HG03135 (cell line): ENCODE measurements at regions not wholly inside any gene's neighbourhood (a gene's known extent, or its start where the extent isn't known, plus 50 kb on each side); places are given as distances from the start of the nearest gene placed in this dataset.
"Not testable (repeated sequence)": the region's sequence is repeated elsewhere in the genome, so short reads cannot be mapped to it uniquely, and the experiment has no call there.

Source experiments
- ATAC-seq: cut with Tn5 transposase; IDR thresholded peaks from one replicate; pipeline ENCODE4 v1.9.1; 2021; ENCODE audit warnings: mild to moderate bottlenecking, moderate library complexity; ENCODE audit not compliant: unreplicated experiment

DNA sequence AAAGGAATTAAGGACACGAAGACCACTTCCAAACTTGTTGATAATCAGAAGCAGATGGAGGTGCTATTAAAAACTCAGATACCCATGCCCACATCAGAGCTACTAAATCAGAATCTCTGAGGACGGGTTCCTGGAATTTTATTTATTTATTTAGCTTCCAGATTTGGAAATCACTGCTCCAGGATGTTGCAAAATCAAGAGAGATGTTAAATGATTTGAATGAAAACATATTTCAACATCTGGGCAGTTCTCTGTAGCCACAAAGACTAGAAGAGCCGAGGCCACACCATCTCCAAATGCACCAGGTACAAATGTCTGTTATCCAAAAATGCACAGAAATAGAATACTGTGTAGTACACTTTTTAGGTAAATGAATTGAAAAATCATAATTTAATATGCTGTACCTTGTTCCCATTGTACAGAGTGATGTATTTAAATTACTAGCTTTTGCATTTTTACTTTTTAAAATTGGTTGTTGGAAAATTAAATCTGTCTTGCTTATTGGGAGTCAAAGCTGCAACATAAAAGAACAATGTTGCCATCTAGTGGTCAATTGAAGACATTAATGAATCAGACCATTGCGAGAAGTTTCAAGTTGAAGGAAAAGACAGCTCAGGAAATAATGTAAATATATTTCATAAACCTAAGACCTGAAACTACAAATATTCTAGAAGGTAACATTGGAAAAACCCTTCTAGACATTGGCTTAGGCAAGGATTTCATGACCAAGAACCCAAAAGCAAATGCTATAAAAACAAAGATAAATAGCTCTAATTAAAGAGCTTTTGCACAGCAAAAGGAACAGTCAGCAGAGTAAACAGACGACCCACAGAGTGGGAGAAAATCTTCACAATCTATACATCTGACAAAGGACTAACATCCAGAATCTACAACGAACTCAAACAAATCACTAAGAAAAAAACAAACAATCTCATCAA lies 151.3 kb upstream of the TTC29 start:
- no peak for ATAC-seq

DNA sequence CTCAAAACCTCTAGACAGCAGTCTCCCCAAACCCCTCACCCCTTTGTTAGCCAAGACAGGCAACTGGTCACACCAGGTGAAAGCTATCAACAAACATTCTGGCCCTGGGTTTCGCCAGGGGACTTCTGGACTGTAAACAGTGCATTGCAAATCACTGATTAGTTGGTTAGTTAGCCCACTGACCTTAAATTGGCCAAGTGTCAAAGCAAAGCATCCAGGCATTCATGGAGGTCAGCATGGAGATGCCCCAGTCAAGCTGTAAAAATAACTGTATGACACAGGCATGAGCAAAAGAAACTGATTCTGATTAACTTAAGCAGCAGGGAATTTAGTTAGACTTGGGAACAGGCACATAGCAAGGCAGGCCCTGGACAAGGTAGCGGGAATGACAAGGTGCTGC lies 156.0 kb upstream of the TTC29 start:
- ATAC-seq: no peak

DNA sequence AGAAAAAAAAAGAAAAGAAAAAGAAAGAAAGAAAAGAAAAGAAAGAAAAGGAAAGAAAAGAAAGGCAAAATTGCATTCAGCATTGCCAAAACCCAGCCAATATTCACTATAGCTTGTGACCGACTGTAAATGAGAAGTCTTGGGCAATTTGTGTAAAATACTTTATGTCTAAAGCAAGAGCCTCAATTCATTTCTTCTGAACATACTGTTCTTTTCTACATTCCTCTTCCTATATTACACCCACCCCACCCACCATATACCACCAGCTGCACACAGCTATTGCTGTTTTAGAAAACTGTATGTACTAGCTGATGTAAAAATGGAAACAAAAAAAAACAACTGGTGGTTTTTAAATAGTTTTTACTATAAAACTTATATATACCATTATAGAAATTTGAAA lies 156.9 kb upstream of the TTC29 start:
- no peak for ATAC-seq

DNA sequence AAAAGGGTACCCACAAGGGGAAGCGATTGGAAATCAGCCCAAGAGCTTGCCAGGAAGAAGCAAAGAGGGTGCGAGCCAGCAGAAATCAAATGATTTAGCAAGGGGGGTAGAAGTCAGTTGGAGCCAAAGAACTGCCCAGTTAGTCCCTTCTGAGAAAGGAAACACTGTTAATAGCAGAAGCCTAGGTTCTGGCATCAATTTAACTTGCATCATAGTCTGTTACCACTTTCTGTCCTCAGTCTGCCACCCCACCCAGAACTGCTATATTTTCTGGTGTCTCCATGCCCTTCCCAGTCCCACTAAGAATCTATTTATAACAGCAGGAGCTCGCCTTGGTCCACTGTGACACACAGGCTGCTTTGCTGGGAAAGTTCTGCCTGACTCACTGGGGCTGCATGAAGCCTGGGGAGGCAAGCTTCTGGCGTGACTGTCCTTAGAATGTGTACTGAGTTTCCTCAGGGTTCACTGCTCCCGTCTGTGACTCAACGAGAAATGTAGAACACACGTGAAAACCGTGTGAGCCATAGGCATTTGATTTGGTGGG lies 157.8 kb upstream of the TTC29 start:
- ATAC-seq: no peak

GRCh38 chr4:147104768-147105167 lies 159.1 kb upstream of the TTC29 start:
- ATAC-seq: no peak

DNA sequence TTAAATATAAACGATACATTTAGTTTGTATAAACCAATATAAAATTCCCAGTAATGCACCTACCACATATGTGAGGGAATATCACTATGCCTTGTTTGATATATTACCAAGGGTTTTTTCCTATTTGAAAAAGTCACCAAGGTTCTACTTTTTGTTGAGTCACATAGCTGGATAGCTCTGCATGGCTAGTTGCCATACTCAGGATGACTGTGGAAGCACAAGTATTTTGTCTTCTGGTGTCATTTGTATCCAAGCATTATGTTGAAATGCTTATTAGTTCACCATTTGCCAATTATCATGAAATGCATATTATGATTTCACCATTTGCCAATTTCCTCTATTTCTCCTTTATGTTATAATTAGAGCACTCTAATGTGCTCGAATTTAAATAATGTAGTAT lies 162.7 kb upstream of the TTC29 start:
- no peak for ATAC-seq

GRCh38 chr4:147109800-147110199 lies 164.1 kb upstream of the TTC29 start:
- no peak for ATAC-seq

DNA sequence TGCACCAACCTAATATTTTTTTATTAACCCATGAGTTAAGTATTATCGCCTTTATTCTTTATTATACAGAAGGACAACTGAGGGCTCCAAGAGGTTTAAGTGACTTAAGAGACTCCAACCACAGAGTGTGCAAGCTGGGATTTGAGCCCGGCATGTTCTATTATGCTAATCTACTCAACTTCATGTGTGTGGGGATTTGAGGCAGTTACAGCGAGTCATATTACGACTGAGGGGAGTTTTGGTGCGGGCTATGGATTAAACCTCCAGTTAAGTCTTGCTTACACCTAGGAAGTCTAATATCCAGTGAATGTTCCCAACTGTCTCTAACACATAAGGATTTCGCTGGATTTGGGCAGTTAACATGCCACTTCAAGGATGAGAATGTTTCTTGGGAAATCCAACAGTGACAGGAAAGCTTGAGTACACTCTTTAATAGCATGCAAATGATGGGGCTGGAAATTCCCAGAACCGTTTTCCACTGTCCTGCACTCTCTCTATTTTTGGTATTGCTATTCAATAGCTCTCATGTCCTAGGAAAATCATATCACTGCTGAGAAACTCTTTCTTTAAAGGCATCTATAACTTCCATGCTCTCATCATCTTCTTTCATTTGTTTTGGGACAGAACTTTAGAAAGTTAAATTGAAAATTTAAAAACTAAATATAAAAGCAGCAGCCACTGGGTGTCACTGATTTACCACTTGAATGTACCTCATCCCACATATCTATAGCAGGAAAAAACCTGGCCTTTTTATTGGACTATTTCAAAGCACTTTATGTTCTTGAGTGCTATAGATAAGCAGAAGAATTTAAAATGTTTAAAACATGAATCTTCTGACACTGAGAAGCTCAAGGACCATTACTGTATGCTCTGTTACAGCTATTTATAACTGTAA lies 165.1 kb upstream of the TTC29 start:
- no peak for ATAC-seq

DNA sequence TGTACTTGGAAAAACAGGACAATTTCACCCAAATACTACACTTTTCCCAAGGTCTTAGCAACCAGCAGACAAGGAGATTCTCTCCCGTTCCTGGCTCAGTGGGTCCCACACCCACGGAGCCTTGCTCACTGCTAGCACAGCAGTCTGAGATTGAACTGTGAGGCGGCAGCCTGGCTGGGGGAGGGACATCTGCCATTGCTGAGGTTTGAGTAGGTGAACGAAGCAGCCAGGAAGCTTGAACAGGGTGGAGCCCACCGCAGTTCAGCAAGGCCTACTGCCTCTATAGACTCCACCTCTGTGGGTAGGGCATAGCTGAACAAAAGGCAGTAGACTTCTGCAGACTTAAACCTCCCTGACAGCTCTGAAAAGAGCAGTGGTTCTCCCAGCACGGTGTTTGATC lies 166.5 kb upstream of the TTC29 start:
- not testable (repeated sequence) for ATAC-seq

DNA sequence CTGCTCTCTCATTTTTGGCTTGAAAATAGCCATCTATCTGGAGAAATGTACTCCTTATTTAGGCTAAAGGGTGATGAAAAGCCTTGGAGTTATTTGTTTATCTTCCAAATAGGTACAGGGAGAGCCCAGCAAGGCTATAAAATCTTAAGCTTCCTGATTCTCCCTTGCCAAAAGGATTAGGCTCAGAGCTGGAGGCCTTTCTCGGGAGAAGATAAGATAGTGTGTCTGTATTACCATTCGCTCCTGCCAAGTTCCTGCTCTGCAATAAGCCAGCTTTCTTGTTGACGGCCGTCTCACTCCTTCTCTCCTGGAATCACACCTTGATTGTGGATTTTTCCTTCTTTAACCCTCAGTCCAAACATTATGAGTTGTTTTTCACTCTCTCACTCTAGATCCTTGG lies 171.8 kb upstream of the TTC29 start:
- ATAC-seq: no peak

DNA sequence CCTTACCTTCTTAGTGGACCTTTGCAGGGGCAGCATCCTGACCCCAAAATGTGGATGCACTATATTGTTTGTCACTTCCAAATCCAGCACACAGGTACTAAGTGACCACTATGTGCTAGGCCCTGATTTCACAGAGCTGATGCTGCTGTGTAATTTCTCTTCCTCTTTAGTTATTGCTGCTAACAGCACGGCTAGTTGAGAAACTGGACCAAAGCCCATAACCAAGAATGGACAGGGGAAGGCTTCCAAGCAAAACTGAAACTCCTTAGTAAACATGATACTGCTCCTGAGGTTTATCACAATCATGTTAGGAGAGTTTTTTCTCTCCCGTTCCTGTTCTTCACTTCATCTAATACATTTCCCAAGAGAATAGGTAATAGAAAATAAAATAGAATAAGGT lies 172.9 kb upstream of the TTC29 start:
- no peak for ATAC-seq

GRCh38 chr4:147122685-147123084 lies 177.0 kb upstream of the TTC29 start:
- no peak for ATAC-seq

GRCh38 chr4:147123146-147123545 lies 177.5 kb upstream of the TTC29 start:
- ATAC-seq: no peak

GRCh38 chr4:147128787-147129186 lies 183.1 kb upstream of the TTC29 start:
- no peak for ATAC-seq

GRCh38 chr4:147129687-147130086 lies 184.0 kb upstream of the TTC29 start:
- no peak for ATAC-seq

GRCh38 chr4:147134536-147135210 lies 189.0 kb upstream of the TTC29 start:
- no peak for ATAC-seq

DNA sequence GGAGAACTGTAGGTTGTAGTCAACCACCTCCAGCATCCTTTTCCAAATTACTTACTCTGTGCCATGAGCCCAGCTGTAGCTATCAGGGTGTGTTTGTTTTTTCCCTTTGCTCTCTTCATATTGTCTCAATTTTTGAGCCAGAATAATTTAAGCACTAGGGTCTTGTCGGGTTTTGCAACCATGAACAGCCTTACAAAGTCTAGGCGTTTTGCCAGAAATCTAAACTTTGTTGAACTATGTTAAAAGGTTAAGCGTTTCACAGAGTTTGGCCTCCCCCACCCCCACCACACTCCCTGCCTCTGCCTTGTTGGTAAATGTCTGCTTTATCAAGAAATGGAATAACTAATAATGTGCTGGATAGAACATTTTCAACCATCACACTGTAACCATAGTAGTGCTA lies 190.6 kb upstream of the TTC29 start:
- no peak for ATAC-seq

DNA sequence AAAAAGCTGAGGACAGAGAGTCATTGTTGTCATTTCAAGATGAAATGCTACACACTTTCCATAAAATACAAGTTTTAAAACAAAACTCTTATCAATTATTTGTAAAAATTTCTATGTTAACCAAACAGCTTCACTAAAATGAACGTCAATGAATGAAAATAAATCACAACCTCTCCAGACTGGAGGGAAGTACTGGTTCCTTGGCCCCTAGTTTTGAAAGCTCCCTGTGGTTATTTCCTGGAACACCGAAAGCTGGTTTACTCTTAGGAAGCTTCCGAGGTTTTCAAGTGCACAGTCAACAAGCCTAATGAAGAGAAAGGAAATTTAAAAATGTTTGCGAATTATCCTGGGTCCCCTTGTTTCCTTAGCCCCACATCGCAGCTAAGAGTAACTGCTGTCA lies 191.1 kb upstream of the TTC29 start:
- no peak for ATAC-seq

DNA sequence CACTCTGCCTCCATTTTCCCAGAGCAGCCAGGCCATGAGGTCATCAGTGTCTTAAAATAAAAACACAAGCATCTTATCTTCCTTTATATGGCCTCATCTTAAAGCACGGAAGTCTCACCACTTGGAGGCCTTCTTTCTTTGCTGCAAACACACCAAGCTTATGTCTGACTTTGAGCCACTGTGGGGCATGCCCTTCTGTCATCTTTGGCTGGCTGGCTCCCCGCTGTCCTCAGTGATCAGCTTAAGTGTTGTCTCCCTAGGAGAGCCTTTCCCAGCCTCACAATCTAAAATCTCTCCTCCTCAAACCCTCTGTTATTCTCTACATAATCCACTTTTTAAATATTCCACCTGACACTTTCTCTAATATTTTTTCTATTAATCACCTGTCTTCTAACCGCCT lies 191.6 kb upstream of the TTC29 start:
- ATAC-seq: no peak

DNA sequence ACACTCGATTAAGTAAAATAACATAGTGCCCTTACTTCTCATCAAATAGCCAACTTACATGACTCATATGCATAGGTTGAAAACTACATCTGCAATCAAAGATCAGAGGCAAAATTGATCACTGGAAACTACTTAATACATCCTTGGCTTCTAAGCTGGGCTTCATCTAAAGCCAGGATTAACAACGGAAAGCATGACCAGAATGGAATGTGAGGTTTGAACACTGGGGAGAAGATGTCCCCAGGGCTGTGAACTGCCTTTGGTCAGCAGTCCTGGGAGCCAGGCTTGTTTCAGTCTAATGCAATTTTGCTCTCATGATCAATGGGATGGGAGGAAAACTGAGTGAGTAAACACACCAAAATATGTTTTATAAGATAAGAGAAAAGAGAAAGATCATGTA lies 192.5 kb upstream of the TTC29 start:
- ATAC-seq: no peak
